ENCODE measurements at regions not wholly inside any gene's neighbourhood (a gene's known extent, or its start where the extent isn't known, plus 50 kb on each side); places are given as distances from the start of the nearest gene placed in this dataset.

DNA sequence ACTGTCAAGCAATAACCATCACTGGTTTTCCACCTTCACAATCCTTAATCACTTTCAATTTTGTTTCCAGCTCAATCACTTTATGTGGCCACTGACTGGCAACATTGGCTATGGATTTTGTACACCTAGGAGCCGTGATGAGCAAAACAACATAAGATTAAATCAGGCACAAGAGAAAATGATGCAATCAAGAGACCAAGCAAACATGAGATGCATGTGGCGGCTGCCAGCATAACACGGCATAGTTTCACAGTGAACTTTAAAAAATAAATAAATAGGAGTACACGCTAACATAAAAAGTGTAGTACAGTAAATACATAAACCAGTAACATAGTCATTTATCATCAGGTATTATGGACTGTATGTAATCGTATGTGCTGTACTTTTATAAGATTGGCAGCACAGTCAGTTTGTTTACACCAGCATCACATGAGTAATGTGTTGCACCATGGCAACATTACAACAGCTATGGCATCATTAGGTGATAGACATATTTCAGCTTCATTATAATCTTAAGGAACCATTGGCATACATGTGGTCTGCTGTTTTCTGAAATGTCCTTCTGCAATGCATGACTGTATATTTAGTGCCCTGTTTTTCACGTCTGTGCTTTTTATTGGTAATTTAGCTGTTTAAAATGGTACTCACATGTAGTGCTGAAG, 83.3 kb upstream of the PRDM11 start:
- DNase-seq (ENCODE audit: low read depth), result no peak

DNA sequence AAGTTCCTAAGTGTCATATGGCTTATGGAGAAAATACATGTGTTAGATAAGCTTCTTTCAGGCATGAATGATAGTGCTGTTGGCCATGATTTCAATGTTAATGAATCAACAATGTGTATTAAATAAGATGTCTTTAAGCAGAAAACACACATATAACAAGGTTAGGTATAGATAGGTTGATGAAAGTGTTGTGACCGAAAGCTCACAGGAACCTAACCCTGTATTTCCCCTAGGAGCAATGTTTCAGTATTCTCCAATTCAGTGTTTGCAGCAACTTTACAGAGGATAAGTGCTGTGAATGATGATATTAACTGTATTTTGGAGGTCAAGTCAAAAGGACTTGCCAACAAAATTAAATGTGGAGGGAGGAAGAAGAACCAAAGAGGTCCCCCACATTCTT, 82.8 kb upstream of the PRDM11 start:
- DNase-seq (ENCODE audit: low read depth), result no peak

DNA sequence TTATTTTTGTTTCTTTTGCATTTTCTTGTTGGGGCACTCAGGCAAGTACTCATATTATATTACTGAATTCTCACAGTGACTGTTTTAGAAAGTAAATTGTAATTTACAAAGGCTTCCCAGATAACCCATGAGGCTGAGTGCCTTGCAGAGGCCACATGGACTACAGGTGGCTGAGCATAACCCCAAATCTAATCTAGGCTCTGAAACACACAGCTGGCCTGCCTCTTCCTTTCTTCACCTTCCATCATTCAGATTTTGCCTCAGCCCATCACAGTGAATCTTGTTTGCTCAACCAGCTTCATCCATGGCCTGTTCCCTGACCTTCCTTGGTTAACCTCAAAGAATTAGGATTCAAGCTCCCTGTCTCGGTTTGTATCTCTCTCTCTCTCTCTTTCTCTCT, 78.5 kb upstream of the PRDM11 start:
- no peak for DNase-seq (ENCODE audit: low read depth)

DNA sequence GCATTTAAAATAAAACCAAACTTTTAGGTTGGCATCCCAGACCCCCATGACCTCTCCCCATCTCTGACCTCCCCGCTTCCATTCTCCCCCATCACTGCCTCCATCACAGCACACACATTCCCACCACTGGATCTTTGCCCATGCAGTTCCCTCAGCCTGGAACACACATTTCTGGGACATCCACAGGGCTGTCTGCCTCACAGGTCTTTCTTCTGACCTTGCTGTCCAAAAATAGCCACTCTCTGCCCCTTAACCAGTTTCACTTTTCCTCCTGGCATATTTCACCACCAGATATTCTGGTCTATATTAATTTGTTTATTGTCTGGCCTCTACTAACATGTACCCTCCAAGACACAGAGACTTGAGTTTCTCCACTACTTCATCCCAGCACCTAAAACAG, 75.2 kb upstream of the PRDM11 start:
- no peak for DNase-seq (ENCODE audit: low read depth)

DNA sequence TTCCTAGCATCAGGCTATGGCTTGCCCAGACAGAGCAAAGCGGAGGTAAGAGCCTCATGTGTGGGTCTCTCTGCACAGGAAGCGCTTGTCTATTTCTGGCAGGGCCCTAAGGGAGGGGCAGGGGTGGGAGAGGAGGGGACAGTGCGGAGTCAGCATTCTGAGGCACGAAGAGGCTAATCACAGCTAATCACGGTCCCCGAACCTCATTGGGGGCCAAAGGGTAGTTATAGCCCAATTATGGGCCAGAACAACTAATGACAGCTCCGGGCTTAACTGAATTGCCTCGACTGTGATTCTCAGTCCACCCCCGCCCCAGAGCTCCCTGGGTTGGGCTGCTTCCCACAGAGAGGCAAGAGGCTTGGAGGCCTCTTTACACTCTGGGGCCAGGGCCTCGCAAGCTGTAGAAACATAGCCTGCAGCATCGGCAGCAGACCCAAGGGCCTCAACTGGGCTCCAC, 72.7 kb upstream of the PRDM11 start:
- no peak for DNase-seq (ENCODE audit: low read depth)

DNA sequence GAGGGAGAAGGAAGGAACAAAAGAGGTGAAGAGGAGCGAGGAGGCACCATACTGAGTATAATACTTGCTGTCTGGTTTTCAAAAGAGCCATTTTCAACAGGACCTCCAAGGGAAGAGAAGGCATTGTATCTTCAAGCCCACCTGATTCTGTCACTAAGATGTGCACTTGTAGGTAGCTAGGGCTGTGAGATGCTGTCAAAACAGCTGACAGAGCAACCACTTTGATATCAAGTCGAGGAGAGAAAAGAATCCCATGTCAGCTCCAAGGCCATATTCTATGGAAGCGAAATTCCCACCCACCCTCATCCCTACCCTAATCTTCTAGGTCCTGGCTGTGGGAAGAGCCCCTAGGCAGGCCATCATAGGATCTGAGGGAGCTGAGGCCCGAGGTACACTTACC, 70.9 kb upstream of the PRDM11 start:
- no peak for DNase-seq (ENCODE audit: low read depth)

DNA sequence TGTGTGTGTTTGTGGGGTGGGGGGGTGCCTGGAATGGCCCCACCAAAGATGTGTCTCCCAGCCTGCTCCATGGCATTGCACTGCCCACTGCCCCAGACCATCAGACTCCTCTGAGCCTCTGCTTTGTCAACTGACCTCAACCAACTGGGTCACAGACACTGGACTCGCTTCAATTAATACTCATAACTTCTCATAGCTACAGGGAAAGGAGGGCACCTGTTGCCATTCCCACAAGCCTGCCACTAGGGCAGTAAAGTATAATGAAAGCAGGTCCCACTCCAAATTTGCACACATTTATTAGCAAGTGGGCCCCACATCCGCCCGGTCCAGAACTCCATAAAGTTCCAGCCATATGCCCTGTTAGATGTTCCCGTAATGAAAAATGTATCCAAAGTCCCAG, 70.5 kb upstream of the PRDM11 start:
- DNase-seq (ENCODE audit: low read depth), result no peak

DNA sequence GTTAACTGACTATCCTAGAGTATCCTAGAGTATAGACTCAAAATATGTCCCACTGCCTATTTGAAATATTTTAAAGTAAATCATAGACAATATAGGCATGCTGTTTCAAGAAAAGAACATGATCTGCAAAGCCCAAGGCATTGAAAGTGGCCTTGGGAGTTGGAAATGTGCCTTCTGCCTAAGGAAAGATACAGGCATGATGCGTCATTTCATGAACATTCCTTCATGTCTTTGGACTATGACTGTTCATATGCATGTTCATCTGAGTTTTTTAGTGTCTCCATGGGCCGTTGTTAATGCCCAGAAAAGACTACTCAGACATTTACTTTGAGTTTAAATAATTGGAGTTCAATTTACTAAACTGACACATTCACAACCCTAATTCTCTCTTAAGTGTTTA, 69.7 kb upstream of the PRDM11 start:
- peak; percentile 39 for DNase-seq (ENCODE audit: low read depth)

DNA sequence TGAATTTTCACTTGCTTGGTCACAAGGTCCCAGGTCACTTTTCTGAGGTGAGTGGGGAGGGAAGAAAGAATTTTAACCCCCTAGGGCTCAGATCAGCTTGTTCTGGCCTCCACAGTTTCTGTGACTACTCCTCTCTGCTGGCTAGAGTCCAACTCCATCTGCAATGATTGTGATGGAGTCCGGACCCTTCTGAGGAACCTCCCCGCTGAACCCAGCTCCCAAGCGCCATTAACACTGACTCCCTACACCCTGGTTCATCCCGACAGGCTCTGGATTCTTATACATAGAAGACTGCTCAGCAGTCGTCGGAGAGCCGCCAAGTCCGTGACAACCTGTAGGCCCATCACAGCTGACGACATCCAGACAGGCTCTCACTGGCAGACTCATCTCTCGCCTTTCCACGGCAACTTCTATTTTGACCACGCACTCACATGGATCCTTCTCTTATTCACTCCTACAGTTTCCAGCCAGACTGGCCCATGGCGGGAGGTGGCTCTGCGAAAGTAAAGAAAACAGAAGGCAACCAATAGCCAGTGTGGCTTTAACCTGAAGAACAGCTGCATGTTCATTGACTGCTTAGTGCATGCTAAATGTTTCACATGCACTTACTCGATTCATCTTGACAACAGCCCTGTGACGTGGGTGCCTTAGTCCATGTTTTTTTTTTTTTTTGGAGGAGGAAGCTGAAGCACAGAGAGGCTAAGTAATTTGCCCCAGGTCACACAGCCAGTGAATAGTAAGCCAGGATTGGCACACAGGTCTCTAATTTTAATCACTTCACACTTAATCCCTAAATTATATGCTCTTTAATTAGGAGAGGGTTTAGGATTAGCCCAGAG, 68.0 kb upstream of the PRDM11 start:
- peak; percentile 51 for DNase-seq (ENCODE audit: low read depth)

DNA sequence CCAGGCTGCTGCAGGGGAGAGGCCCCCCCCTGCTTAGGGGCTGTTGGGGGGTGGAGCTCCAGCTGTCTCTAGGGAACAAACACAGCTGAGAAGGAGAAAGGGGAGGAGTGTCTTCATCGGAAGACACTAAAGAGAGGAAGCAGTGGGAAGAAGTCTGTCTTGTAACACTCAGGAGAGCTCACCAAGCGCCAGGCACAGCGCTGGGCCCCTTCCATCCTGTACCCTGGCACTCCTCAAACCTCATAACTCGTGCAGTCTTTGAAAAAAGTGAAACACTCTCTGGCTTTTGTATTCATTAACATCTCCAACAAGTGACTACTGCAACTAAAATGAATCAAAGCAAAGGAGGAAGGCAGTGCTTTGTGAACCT, 67.4 kb upstream of the PRDM11 start:
- peak; percentile 26 for DNase-seq (ENCODE audit: low read depth)

DNA sequence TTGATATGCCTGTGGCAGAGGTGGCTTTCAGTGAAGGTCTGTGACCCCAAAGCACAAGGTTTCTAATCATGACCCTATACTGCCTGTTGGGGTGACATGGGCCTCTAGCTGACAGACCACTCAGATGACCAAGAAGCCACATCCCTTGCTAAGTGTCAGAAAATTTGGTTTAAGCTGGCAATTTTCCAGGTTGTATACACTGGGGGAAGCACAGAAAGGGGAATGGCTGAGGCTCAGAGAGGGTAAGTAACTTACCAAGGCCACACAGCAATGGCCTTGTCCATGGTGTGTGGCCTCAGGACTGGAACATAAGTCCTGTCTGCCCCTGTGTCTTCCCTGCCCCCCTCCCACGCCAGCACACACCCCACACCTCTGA, 66.9 kb upstream of the PRDM11 start:
- no peak for DNase-seq (ENCODE audit: low read depth)

DNA sequence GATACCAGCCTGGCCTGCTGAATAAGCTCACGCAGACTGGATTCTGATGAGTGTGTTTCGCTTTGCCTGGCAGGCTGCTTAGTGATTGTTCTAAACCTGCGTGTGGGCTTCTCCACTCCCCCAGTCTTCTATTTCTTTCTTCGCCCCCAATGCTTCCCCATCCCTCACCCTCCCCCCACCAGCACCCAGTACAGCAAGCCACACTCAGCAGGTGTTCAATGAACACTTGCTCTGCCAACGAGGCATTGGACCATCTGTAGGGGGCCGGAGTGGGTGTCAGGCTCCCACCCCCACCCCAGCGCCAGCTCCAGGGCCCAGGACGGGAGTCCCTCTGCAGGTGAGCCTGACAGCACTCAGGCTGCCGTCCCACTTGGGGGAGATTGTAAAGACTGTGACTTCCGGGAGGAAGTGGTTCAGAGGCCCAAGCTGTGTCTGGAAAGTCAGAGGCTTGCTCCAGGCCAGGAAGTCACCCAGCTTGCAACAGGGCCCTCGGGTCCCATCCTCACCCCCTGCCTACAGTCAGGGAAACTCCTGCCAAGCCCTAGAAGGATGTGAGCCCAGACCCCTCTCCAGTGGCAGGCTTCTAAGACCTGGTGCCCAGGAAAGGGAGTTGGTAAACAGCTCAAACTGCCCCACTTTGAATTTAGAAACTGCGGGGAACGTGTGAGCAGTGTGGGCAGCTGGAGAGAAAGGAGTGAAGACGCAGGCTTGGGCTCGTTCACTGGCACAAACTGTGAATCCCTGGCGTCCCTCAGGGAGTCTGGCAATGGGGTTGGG, 66.3 kb upstream of the PRDM11 start:
- no peak for DNase-seq (ENCODE audit: low read depth)

DNA sequence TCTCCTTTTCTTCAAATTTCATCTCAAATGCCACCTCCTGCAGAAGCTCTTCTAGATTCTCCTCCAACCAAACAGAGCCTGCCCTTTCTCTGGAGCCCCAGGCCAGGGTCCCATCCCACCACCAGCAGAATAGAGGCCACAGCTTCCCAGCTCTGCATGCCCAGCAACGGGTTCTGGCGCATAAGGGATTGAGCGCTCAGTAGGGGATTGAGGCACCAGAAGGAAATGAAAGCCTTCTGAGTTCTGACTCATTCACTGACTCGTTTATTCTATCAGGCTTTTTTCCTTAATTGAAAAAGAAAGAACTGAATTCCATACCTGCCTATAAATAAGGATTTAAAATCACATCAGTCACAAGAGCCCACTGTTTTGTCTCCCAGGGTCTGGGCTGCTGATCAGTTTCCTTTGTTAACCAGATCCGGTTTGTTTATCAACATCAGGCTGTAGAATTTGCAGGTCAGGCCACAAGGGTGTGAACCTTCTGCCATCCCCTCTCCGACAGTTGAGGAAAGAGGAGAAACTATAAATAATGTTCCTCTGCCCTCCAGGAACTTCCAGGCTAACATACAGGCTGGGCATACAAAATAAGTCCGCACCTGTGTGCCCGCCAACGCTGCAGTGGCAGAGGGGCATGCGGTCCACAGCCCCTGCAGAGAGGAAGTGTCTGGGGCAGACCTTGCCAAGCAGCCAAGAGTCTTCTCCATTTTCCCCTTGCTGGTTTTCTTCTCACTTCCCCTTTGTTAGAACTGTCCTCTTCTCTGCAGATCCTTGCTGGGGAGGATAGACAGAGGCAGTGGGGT, 63.5 kb upstream of the PRDM11 start:
- DNase-seq (ENCODE audit: low read depth), result no peak

DNA sequence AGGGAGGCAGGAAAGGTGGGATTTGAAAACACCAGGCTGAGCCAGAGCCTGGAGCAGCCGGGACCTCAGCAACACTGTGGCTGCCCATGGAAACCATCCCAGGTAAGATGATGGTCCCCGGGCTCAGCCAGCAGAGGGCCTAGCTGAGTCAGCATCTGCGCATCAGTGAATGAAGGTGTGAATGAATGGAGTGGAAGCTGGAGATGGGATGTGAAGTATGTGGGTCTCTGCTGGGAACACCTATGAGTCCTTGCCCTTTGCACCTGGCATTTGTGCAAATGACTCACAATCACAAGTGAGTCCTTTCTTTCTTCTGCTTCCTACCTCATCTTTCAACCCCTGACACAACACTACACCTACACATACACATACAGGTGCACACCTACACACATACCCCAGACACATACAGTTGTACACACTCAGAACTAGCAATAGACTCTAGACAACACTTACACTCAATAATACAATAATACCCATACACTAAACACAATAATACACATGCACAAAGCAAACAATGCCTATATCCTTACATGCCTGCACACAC, 62.8 kb upstream of the PRDM11 start:
- DNase-seq (ENCODE audit: low read depth), result no peak

DNA sequence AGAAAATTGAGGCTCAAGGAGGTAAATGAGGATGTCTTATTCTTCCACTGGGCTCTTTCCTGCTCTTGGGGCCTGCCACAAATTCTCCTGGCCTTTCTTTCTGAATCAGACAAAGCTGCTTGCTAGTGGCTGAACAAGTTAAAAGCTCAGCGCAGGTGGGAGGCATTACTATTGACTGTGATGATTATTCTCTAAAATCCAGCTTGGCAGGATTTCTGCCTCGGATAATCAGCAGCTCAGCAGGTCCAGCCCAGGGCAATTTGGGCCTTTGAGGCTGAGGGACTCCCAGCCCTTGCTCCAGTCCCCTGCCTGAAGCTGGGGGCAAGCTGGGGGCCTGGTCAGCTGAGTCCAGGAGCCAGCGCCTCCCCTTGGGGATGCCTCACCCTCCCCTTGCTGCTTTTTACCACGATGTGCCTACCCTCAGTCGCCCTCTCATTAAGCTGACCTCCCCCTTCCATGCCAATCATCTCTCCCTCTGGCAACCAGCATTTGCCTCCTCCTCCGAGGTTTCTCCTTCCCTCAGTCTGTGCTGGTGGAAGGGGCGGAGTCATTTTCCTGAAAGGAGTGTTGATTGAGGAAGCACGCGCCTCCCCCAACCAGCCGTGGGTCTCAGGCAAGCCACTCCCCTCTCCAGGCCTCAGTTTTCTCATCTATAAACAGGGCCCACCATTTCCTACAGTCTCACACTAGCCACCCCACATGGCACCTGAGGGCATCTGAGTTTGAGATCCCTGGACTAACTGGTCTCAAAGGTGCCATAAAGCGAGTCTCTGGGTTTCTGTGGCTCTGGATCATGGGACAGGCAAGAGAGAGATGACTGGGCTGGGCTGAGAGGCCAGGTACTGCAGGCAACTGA, 60.6 kb upstream of the PRDM11 start:
- no peak for DNase-seq (ENCODE audit: low read depth)

DNA sequence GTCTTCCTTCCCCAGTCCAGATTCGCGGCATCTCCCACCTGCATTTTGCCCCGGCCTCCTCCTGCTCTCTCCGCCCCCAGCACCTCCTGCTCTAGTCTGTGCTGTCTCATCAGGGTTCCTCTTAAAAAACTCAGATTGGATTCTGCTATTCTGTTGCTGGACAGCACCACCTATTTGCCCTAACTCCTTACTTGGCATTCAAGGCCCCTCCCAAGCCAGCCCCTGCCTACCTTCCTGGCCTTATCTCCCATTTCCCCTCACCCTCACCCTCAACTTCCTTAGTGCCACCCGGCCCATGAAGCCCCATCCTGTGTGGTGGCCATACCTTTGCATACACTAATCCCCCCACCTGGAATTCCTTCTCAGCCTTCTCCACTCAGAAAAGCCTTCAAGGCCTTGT, 59.9 kb upstream of the PRDM11 start:
- no peak for DNase-seq (ENCODE audit: low read depth)

DNA sequence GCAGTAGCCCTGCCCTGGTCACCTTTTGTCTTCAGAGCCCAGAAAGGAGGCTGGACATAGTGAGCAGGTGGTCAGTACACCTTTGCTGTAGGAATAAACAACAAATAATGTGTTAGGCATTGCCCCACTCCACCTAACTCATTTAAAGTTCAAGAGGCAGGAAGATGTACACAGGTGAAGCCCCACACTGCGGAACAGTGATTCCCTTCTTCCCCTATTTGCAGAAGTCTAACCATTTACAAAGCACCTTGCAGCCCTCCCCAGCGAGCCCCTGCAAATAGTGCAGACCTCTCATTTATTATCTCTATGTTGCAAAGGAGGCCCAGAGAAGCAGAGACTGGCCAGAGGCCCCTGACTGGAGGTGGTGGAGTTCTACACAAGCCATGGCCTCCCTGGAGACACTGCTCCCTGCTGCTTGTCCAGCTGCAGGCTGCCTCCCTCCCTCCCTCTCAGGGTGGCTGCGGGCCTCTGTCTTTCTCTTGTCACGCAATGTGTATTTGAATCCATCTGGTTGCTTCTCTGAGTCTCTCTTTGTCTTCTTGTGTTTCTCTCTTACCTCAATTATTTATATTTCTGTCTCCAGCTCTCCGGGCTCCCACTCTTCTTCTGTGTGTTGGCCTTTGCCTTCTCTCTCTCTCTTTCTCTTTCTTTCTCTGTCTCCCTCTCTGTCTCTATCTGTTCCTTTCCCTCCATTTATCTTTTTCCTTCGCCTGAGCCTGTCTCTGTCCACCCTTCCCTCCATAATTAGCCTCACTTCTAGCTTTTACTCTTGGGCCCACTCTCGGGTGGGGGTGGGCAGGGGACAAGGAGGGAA, 59.1 kb upstream of the PRDM11 start:
- peak; percentile 83 for DNase-seq (ENCODE audit: low read depth)

DNA sequence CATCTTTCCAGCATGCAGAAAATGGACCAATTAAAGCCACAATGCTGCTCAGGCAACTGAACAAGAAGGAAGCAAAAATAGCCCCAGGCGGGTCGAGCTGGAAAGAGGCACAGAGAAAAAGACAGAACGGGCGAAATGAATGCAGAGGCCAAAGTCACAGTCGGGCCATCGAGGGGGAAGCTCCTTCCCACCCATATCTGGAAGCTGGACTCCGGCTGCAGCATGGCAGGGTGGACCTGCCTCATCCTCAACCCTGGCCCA, 58.6 kb upstream of the PRDM11 start:
- peak; percentile 85 for DNase-seq (ENCODE audit: low read depth)

DNA sequence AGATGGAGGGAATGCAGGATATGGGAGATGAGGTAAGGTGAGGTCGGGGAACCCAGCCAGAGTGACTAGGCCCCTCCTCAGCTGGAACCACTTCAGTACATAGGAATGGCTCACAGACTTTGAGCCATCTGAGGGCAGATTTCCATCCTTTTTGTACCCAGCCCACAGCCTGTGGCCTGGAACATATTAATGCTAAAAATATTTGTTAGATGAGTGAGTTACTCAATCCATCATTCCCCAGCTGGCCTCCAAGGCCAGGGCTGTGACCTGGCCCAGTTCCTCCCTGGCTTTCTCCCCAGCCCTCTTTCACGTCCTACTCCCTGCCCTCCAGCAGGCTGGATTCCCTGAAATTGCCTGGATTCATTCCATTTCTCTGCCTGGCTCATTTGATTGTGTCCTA, 57.2 kb upstream of the PRDM11 start:
- peak; percentile 97 for DNase-seq (ENCODE audit: low read depth)
